ENCODE measurements at regions not wholly inside any gene's neighbourhood (a gene's known extent, or its start where the extent isn't known, plus 50 kb on each side); places are given as distances from the start of the nearest gene placed in this dataset.

DNA sequence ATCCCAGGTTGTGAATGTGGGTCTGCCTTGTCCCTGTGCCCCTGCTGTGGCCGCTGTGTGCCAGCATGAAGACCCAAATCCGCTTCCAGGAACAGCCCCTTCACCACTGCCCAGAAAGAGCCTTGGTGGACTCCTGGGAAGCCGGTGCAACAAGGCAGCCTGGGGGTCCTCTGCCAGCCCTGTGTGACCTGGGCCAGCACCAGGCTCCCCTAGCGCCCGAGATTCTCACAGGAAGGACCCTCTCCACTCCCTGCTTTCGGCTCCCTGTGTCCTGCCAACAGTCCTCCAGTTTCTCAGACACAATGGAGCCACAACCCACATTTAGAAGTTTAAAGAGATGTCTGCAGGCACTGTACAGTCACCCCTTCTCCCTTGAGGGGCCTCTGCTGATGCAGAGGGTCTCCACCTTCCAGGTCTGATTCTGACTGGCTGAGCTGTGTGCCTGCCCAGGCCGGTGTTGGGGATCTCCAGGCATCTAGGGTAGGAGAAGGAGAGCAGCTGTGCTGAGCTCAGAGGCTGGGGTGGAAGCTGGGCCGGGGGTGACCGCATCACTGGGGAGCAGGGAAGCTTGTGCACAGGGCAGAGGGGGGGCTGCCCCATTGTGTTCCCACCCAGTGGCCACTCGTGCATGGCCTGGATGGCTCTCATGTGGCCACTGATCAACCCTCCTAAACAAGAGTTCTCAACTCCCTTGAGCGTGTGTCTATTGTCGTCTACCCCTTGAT, 174.0 kb downstream of the IRX2 start:
- H3K36me3 ChIP-seq (ENCODE audit: control insufficient read depth, insufficient read depth, low read length) = no peaks in the 10 kb centered on the region
- TF ChIP-seq CTCF (IDR thresholded peaks at IDR 0.05; ENCODE audit: insufficient read depth, low read depth, low read length) = no peak
- POLR2A ChIA-PET = no interaction called here
- DNase-seq (ENCODE audit: low read depth) = no peak
- CTCF ChIA-PET = no interaction called here
- H3K4me3 ChIP-seq (ENCODE audit: low read depth, low read length) = no peak overlapping the region
- H3K27me3 ChIP-seq (ENCODE audit: control insufficient read depth, insufficient read depth, low read length) = no peaks in the 10 kb centered on the region

DNA sequence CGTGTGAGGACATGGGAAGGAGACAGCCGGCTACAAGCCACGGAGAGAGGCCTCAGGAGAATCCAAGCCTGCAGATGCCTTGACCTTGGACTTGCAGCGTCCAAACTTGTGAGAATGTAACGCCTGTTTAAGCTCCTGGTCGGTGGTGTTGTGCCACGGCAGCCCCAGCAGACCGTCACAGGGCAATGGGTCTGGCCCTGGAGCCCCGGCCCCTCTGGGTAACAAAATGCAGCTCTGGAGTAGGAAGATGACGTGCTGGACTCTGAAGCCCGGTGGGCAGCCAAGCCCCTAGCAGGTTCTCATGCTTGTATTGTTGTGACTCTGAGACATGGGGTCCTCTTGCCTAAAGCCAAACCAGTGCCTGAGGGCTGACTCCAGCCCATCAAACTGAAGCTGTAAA, 174.7 kb downstream of the IRX2 start:
- no peak for DNase-seq (ENCODE audit: low read depth)
- Histone ChIP-seq H3K4me3 (ENCODE audit: low read depth, low read length) (no peak overlapping the region), H3K27me3 (ENCODE audit: control insufficient read depth, insufficient read depth, low read length) (no peaks in the 10 kb centered on the region), H3K36me3 (ENCODE audit: control insufficient read depth, insufficient read depth, low read length) (no peaks in the 10 kb centered on the region)
- ChIA-PET CTCF (no interaction called here), POLR2A (no interaction called here)
- no peak for TF ChIP-seq CTCF (IDR thresholded peaks at IDR 0.05; ENCODE audit: insufficient read depth, low read depth, low read length)

- H3K36me3 ChIP-seq (ENCODE audit: control insufficient read depth, insufficient read depth, low read length) = no peaks in the 10 kb centered on the region
- no peak for TF ChIP-seq CTCF (IDR thresholded peaks at IDR 0.05; ENCODE audit: insufficient read depth, low read depth, low read length)
- ChIA-PET POLR2A (no interaction called here), CTCF (interaction anchor here (0.5 kb wide), 1 partner anchor 1121 kb away, joined by 3 read pairs; no protein-coding TSS in a partner anchor)
- H3K4me3 ChIP-seq (ENCODE audit: low read depth, low read length) = no peak overlapping the region
- H3K27me3 ChIP-seq (ENCODE audit: control insufficient read depth, insufficient read depth, low read length) = no peaks in the 10 kb centered on the region
- no peak for DNase-seq (ENCODE audit: low read depth)
These were observed 175.6 kb downstream of the IRX2 start for GRCh38 chr5:2575871-2576270.

DNA sequence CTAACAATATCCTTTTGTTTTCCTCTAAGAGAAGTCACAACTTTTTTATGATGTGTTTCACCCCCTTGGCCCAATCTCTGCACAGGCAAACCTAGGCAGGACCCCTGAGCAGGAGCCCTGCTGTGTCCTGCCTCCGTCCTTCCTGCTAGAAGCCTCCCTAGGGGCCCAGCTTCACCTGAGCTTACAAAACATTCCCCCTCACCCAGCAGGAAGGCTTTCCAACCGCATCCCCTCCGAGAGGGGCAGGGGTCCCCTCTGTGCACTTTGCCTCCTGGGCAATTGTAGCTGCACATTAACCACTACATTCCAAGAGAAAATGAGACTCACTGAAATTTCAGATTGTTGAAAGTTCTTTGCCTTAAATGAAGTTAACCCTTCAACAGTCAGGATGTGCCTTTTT, 176.2 kb downstream of the IRX2 start:
- POLR2A ChIA-PET = no interaction called here
- CTCF ChIA-PET = no interaction called here
- Histone ChIP-seq H3K27me3 (ENCODE audit: control insufficient read depth, insufficient read depth, low read length) (no peaks in the 10 kb centered on the region), H3K4me3 (ENCODE audit: low read depth, low read length) (no peak overlapping the region), H3K36me3 (ENCODE audit: control insufficient read depth, insufficient read depth, low read length) (no peaks in the 10 kb centered on the region)
- no peak for TF ChIP-seq CTCF (IDR thresholded peaks at IDR 0.05; ENCODE audit: insufficient read depth, low read depth, low read length)
- no peak for DNase-seq (ENCODE audit: low read depth)

DNA sequence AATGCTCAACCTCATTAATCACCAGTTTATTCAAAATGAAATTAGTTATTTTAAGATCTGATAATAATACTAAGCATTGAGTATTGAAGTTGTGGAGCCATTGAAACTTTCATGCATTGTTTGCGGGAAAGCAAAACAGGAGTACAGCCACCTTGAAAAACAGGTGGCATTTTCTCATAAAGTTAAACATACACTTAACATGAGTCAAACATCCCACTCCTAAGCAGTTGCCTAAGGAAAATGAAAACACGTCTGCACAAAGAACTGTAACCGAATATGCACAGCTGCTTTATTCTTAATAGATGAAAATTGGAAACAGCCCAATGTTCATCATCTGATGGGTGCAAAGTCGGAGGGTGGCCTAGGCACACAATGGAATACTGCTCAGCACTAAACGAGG, 177.3 kb downstream of the IRX2 start:
- POLR2A ChIA-PET = no interaction called here

More for the DNA sequence above, 177.3 kb downstream of the IRX2 start:
- Histone ChIP-seq H3K4me3 (ENCODE audit: low read depth, low read length) (no peak overlapping the region), H3K36me3 (ENCODE audit: control insufficient read depth, insufficient read depth, low read length) (no peaks in the 10 kb centered on the region), H3K27me3 (ENCODE audit: control insufficient read depth, insufficient read depth, low read length) (no peaks in the 10 kb centered on the region)
- no peak for TF ChIP-seq CTCF (IDR thresholded peaks at IDR 0.05; ENCODE audit: insufficient read depth, low read depth, low read length)
- no peak for DNase-seq (ENCODE audit: low read depth)
- CTCF ChIA-PET = no interaction called here

Data from BJ (cell line).